ENCODE measurements at regions not wholly inside any gene's neighbourhood (a gene's known extent, or its start where the extent isn't known, plus 50 kb on each side); places are given as distances from the start of the nearest gene placed in this dataset.

- no peak for DNase-seq
These were observed 249.6 kb upstream of the SOX5 start for GRCh38 chr12:24198936-24199671.

GRCh38 chr12:24198070-24198469 is 248.6 kb upstream of the SOX5 start:
- DNase-seq, result no peak

GRCh38 chr12:24197532-24197931 is 248.1 kb upstream of the SOX5 start:
- DNase-seq, result no peak

GRCh38 chr12:24195063-24195462 is 245.6 kb upstream of the SOX5 start:
- DNase-seq, result no peak

- no peak for DNase-seq
These were observed 241.6 kb upstream of the SOX5 start for GRCh38 chr12:24191117-24191516.

GRCh38 chr12:24185782-24186181 is 236.3 kb upstream of the SOX5 start:
- DNase-seq, result no peak

- DNase-seq, result no peak
These were observed 228.4 kb upstream of the SOX5 start for GRCh38 chr12:24177889-24178288.

GRCh38 chr12:24175929-24176328 is 226.5 kb upstream of the SOX5 start:
- no peak for DNase-seq

- DNase-seq, result no peak
These were observed 225.8 kb upstream of the SOX5 start for GRCh38 chr12:24175284-24175683.

GRCh38 chr12:24173067-24173466 is 223.6 kb upstream of the SOX5 start:
- DNase-seq, result no peak

GRCh38 chr12:24172773-24173066 is 223.2 kb upstream of the SOX5 start:
- no peak for DNase-seq

- peak; percentile 1 for DNase-seq
These were observed 222.7 kb upstream of the SOX5 start for GRCh38 chr12:24172031-24172772.

- DNase-seq, result no peak
These were observed 205.6 kb upstream of the SOX5 start for GRCh38 chr12:24155042-24155441.

- no peak for DNase-seq
These were observed 203.6 kb upstream of the SOX5 start for GRCh38 chr12:24153079-24153478.

- no peak for DNase-seq
These were observed 202.8 kb upstream of the SOX5 start for GRCh38 chr12:24152270-24152669.

- no peak for DNase-seq
These were observed 194.5 kb upstream of the SOX5 start for GRCh38 chr12:24143928-24144327.

GRCh38 chr12:24139035-24139434 is 189.6 kb upstream of the SOX5 start:
- no peak for DNase-seq

- no peak for DNase-seq
These were observed 188.6 kb upstream of the SOX5 start for GRCh38 chr12:24138041-24138440.

GRCh38 chr12:24135158-24135850 is 185.8 kb upstream of the SOX5 start:
- no peak for DNase-seq

GRCh38 chr12:24134092-24134491 is 184.6 kb upstream of the SOX5 start:
- DNase-seq, result no peak

- no peak for DNase-seq
These were observed 183.9 kb upstream of the SOX5 start for GRCh38 chr12:24133384-24133783.

- DNase-seq, result no peak
These were observed 178.7 kb upstream of the SOX5 start for GRCh38 chr12:24127919-24128721.

- DNase-seq, result no peak
These were observed 175.8 kb upstream of the SOX5 start for GRCh38 chr12:24125280-24125679.
